H1 (cell line): ENCODE measurements at regions not wholly inside any gene's neighbourhood (a gene's known extent, or its start where the extent isn't known, plus 50 kb on each side); places are given as distances from the start of the nearest gene placed in this dataset.

Experiments used
- CTCF ChIA-PET: fragments of 300-600 bp; sonication (Branson Sonifier 250); formaldehyde crosslinking; loops from one replicate; lab custom pipeline; 2021; ENCODE audit not compliant: partially characterized antibody; lab: Charles Lee
- POLR2A ChIA-PET: fragments of 300-600 bp; sonication (Branson Sonifier 250); formaldehyde crosslinking; loops from one replicate; lab custom pipeline; 2021; ENCODE audit warnings: inconsistent platforms; ENCODE audit not compliant: partially characterized antibody; lab: Charles Lee
- DNase-seq, 2 experiments: peaks; one replicate each; pipeline versions ENCODE4 v3.0.0 to v3.0.0-alpha.2; 2010 to 2022; ENCODE audit warnings: low spot score in 2 of 2, low read depth in 1 of 2, mixed read lengths in 1 of 2
- FAIRE-seq: peaks from 2 replicates; lab custom pipeline; 2011; peaks lifted over from hg19 to GRCh38; lab: Jason Lieb, UNC
- H2AFZ ChIP-seq: 2 replicates; pipeline ENCODE4 v1.8.1; 2012; ENCODE audit warnings: low read length, inconsistent platforms
- H2AK5ac ChIP-seq: 2 replicates; pipeline ENCODE4 v1.6.1; 2013; ENCODE audit warnings: low read depth, low read length
- H2BK120ac ChIP-seq: replicated peaks from 2 replicates; pipeline ENCODE3; 2013; ENCODE audit warnings: low read depth, low read length, inconsistent platforms
- H2BK12ac ChIP-seq: 2 replicates; pipeline ENCODE4 v1.6.1; 2013; ENCODE audit warnings: low read depth, low read length
- H2BK15ac ChIP-seq: 2 replicates; pipeline ENCODE4 v1.6.1; 2013; ENCODE audit warnings: low read length
- H2BK20ac ChIP-seq: 2 replicates; pipeline ENCODE4 v1.6.1; 2013; ENCODE audit warnings: low read length
- H2BK5ac ChIP-seq: 2 replicates; pipeline ENCODE4 v1.6.1; 2013; ENCODE audit warnings: low read depth, low read length
- H3K14ac ChIP-seq: 2 replicates; pipeline ENCODE4 v1.6.1; 2013; ENCODE audit warnings: inconsistent platforms; ENCODE audit not compliant: insufficient read length
- H3K18ac ChIP-seq: 2 replicates; pipeline ENCODE4 v1.6.1; 2013; ENCODE audit warnings: low read length; ENCODE audit errors: extremely low read depth
- H3K23ac ChIP-seq: 2 replicates; pipeline ENCODE4 v1.6.1; 2013; ENCODE audit warnings: inconsistent platforms; ENCODE audit not compliant: insufficient read length
- H3K23me2 ChIP-seq: 2 replicates; pipeline ENCODE4 v1.6.1; 2013; ENCODE audit warnings: low read depth, low read length
- H3K27ac ChIP-seq: 2 replicates; pipeline ENCODE4 v1.6.1; 2011; ENCODE audit warnings: low read depth, low read length, inconsistent platforms
- H3K27me3 ChIP-seq, 4 experiments: replicated peaks in 1 of 4; 1 replicate in 1 of 4; 2 replicates in 3 of 4; pipeline versions ENCODE4 v1.6.1 to v1.8.1; 2011 to 2013; ENCODE audit warnings: low read length in 3 of 4, mild to moderate bottlenecking in 3 of 4, inconsistent platforms in 2 of 4, mixed read lengths in 2 of 4, moderate library complexity in 1 of 4; ENCODE audit not compliant: control insufficient read depth in 3 of 4, insufficient read depth in 3 of 4; ENCODE audit errors: extremely low read depth in 1 of 4
- H3K36me3 ChIP-seq, 4 experiments: 2 replicates each; pipeline versions ENCODE4 v1.6.1 to v1.8.1; 2011 to 2013; ENCODE audit warnings: mild to moderate bottlenecking in 4 of 4, low read length in 3 of 4, moderate library complexity in 2 of 4, control low read depth in 1 of 4, inconsistent platforms in 1 of 4; ENCODE audit not compliant: insufficient read depth in 4 of 4, control insufficient read depth in 2 of 4
- H3K4ac ChIP-seq: replicated peaks from 2 replicates; pipeline ENCODE3; 2013; ENCODE audit warnings: low read length, low read depth, mixed read lengths, inconsistent platforms; ENCODE audit not compliant: insufficient read length
- H3K4me1 ChIP-seq, 4 experiments: replicated peaks in 1 of 4; 1 replicate in 1 of 4; 2 replicates in 3 of 4; pipeline versions ENCODE4 v1.6.1 to v1.8.1; 2011 to 2013; ENCODE audit warnings: low read length in 3 of 4, inconsistent platforms in 2 of 4, mixed read lengths in 1 of 4; ENCODE audit not compliant: insufficient read depth in 4 of 4, control insufficient read depth in 3 of 4
- H3K4me2 ChIP-seq, 2 experiments: 2 replicates each; pipeline versions ENCODE4 v1.6.1 to v1.8.1; 2011 to 2013; ENCODE audit warnings: low read depth in 2 of 2, low read length in 2 of 2, control low read depth in 1 of 2, inconsistent platforms in 1 of 2, mild to moderate bottlenecking in 1 of 2; ENCODE audit not compliant: insufficient read depth in 1 of 2
- H3K4me3 ChIP-seq, 4 experiments: fragments of 200-600, 300-600 bp in 1 of 4; sonication (generic), shearing (Covaris generic), sonication (Bioruptor Twin) in 1 of 4; 2 replicates each; pipeline versions ENCODE4 v1.5.1 to v1.8.1; 2011 to 2016; ENCODE audit warnings: low read length in 4 of 4, low read depth in 3 of 4, control low read depth in 2 of 4, inconsistent platforms in 2 of 4, mild to moderate bottlenecking in 2 of 4, mixed read lengths in 1 of 4, moderate library complexity in 1 of 4; ENCODE audit not compliant: insufficient read depth in 2 of 4; ENCODE audit errors: extremely low read depth in 1 of 4
- H3K56ac ChIP-seq: replicated peaks from 2 replicates; pipeline ENCODE3; 2013; ENCODE audit warnings: low read depth, mild to moderate bottlenecking, mixed read lengths, low read length, inconsistent platforms; ENCODE audit not compliant: insufficient read length
- H3K79me1 ChIP-seq: 2 replicates; pipeline ENCODE4 v1.6.1; 2013; ENCODE audit warnings: low read depth, low read length, control low read depth
- H3K79me2 ChIP-seq, 2 experiments: 2 replicates each; pipeline versions ENCODE4 v1.6.1 to v1.8.1; 2012 to 2013; ENCODE audit warnings: low read length in 2 of 2, mild to moderate bottlenecking in 2 of 2, inconsistent platforms in 1 of 2; ENCODE audit not compliant: insufficient read depth in 2 of 2, control insufficient read depth in 1 of 2
- H3K9ac ChIP-seq, 4 experiments: replicated peaks in 1 of 4; 1 replicate in 1 of 4; 2 replicates in 3 of 4; pipeline versions ENCODE4 v1.6.1 to v1.8.1; 2011 to 2013; ENCODE audit warnings: low read depth in 3 of 4, low read length in 3 of 4, control low read depth in 2 of 4, mild to moderate bottlenecking in 2 of 4, moderate library complexity in 2 of 4, inconsistent platforms in 1 of 4; ENCODE audit errors: extremely low read depth in 1 of 4
- H3K9me3 ChIP-seq, 2 experiments: 2 replicates each; pipeline versions ENCODE4 v1.6.1 to v1.8.1; 2012 to 2013; ENCODE audit warnings: mild to moderate bottlenecking in 2 of 2, moderate library complexity in 2 of 2, control low read depth in 1 of 2, inconsistent platforms in 1 of 2, low read depth in 1 of 2, low read length in 1 of 2, mixed read lengths in 1 of 2; ENCODE audit not compliant: insufficient read depth in 2 of 2
- H4K20me1 ChIP-seq, 2 experiments: replicated peaks in 1 of 2; 2 replicates each; pipeline versions ENCODE3 to v1.8.1; 2011 to 2013; ENCODE audit warnings: inconsistent platforms in 2 of 2, low read length in 2 of 2, mild to moderate bottlenecking in 1 of 2; ENCODE audit not compliant: insufficient read depth in 2 of 2, control insufficient read depth in 1 of 2
- H4K5ac ChIP-seq: 2 replicates; pipeline ENCODE4 v1.6.1; 2013; ENCODE audit warnings: low read length, low read depth, mixed read lengths, inconsistent platforms; ENCODE audit not compliant: insufficient read length
- H4K8ac ChIP-seq: 2 replicates; pipeline ENCODE4 v1.8.0; 2013; ENCODE audit warnings: mild to moderate bottlenecking, moderate library complexity, low read length, inconsistent platforms; ENCODE audit not compliant: insufficient read depth; ENCODE audit errors: extremely low read depth
- H4K91ac ChIP-seq: replicated peaks from 2 replicates; pipeline ENCODE3; 2013; ENCODE audit warnings: low read length, mixed read lengths, inconsistent platforms; ENCODE audit not compliant: insufficient read length
- ASH2L ChIP-seq: fragments of 200-600, 300-600 bp; sonication (generic); IDR thresholded peaks from one replicate; pipeline ENCODE4 v1.7.1; 2017; ENCODE audit warnings: low read length
- BCL11A ChIP-seq, 2 experiments: IDR thresholded peaks; one replicate each; pipeline ENCODE4 v1.6.1; 2011; ENCODE audit warnings: low read depth in 2 of 2, low read length in 2 of 2, mild to moderate bottlenecking in 2 of 2
- CREB1 ChIP-seq: IDR thresholded peaks from 2 replicates; pipeline ENCODE4 v1.6.1; 2012; ENCODE audit warnings: inconsistent platforms
- CTBP2 ChIP-seq: IDR thresholded peaks from 2 replicates; pipeline ENCODE4 v1.7.0; 2011; ENCODE audit warnings: borderline replicate concordance, mild to moderate bottlenecking, moderate library complexity, mixed read lengths, low read length; ENCODE audit not compliant: insufficient read depth, insufficient read length
- CTCF ChIP-seq, 3 experiments: IDR thresholded peaks; 1 replicate in 2 of 3; 2 replicates in 1 of 3; pipeline versions ENCODE4 v1.5.1 to v1.6.1; 2011; ENCODE audit warnings: low read length in 3 of 3, mild to moderate bottlenecking in 3 of 3, inconsistent platforms in 2 of 3, low read depth in 1 of 3, moderate library complexity in 1 of 3; ENCODE audit not compliant: insufficient read depth in 1 of 3; ENCODE audit errors: control extremely low read depth in 1 of 3
- JUND ChIP-seq: IDR thresholded peaks from 2 replicates; pipeline ENCODE4 v1.6.1; 2011; ENCODE audit warnings: mild to moderate bottlenecking, improper control_type of control experiment, low read length
- RAD21 ChIP-seq, 2 experiments: IDR thresholded peaks in 1 of 2; conservative IDR thresholded peaks in 1 of 2; 2 replicates each; pipeline ENCODE4 v1.6.1; 2011; ENCODE audit warnings: low read depth in 2 of 2, low read length in 2 of 2, improper control_type of control experiment in 1 of 2, inconsistent platforms in 1 of 2, mild to moderate bottlenecking in 1 of 2, moderate library complexity in 1 of 2
- RBBP5 ChIP-seq: IDR thresholded peaks from 2 replicates; pipeline ENCODE4 v1.7.1; 2012; ENCODE audit warnings: low read depth, mild to moderate bottlenecking, inconsistent platforms, low read length, moderate library complexity, borderline replicate concordance
- SIN3A ChIP-seq, 2 experiments: IDR thresholded peaks in 1 of 2; conservative IDR thresholded peaks in 1 of 2; 2 replicates each; pipeline ENCODE4 v1.6.1; 2011 to 2012; ENCODE audit warnings: low read length in 2 of 2, improper control_type of control experiment in 1 of 2, low read depth in 1 of 2, mild to moderate bottlenecking in 1 of 2
- SIRT6 ChIP-seq: IDR thresholded peaks from one replicate; pipeline ENCODE4 v1.7.1; 2012; ENCODE audit warnings: low read length, inconsistent platforms
- SP1 ChIP-seq: IDR thresholded peaks from 2 replicates; pipeline ENCODE4 v1.6.1; 2011; ENCODE audit warnings: low read depth, low read length
- TAF1 ChIP-seq: IDR thresholded peaks from 2 replicates; pipeline ENCODE4 v1.6.1; 2011; ENCODE audit warnings: mild to moderate bottlenecking, low read depth, low read length
- WGBS, 2 experiments: shearing (Covaris generic) in 1 of 2; methylation state at CpG; one replicate each; pipeline versions ENCODE4 v1.1.6 to v1.1.7; 2013 to 2015; ENCODE audit warnings: low lambda C conversion rate in 2 of 2, mixed read lengths in 2 of 2, inconsistent platforms in 1 of 2, low coverage in 1 of 2, missing lambda C conversion rate in 1 of 2; ENCODE audit not compliant: insufficient replicate concordance in 2 of 2, insufficient coverage in 1 of 2, insufficient read length in 1 of 2; ENCODE audit errors: extremely low coverage in 1 of 2, missing lambda C conversion rate in 1 of 2; 5-methylcytosine and 5-hydroxymethylcytosine counted together

DNA sequence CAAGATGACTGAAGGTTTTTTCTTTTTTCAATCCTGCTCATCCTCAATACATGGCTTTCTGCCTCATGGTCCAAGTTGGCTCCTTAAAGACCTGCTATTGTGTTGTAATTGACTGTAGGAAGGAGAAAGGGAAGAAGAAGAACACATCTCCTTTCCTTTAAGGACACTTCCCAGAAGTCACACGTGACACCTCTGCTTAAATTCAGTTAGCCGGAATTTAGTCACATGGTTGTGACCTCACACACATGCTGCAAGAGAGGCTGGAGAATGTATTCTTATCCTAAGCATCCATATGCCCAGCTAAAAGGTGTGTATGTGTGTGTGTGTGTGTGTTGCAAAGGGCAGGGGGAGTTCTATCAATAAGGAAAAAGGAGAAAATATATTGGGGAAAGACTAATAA is 185.8 kb upstream of the IL12A start:
- H3K79me2 ChIP-seq, result no peaks in the 10 kb centered on the region
- H3K4ac ChIP-seq, result no peak overlapping the region
- H4K20me1 ChIP-seq, result peaks cover 0 to 3% of the 10 kb centered on the region in 2 experiments
- no peak overlapping the region for H3K56ac ChIP-seq
- H3K18ac ChIP-seq, result no peak overlapping the region
- H3K14ac ChIP-seq, result no peak overlapping the region
- WGBS, 2 experiments, result 85% methylated on average over 2 of the region's 2 CpGs; no CpG with 5 or more reads in 1 of the 2 experiments
- FAIRE-seq, result no peak
- no peak overlapping the region for H2AK5ac ChIP-seq
- H3K23me2 ChIP-seq, result no peaks in the 10 kb centered on the region
- no peak overlapping the region for H4K5ac ChIP-seq
- H3K9me3 ChIP-seq, result no peaks in the 10 kb centered on the region
- H2BK12ac ChIP-seq, result no peak overlapping the region
- H4K91ac ChIP-seq, result no peak overlapping the region
- no peak overlapping the region for H4K8ac ChIP-seq
- no peak overlapping the region for H2BK120ac ChIP-seq
- no peak overlapping the region for H2BK15ac ChIP-seq
- no peaks in the 10 kb centered on the region for H3K36me3 ChIP-seq
- POLR2A ChIA-PET, result no interaction called here
- no peak overlapping the region for H2BK20ac ChIP-seq
- no peak overlapping the region for H3K27ac ChIP-seq
- no peaks in the 10 kb centered on the region for H3K79me1 ChIP-seq
- no peak overlapping the region for H3K23ac ChIP-seq
- no peak for DNase-seq
- H3K27me3 ChIP-seq, result peaks cover 3 to 18% (median 11%) of the 10 kb centered on the region in 4 experiments; a peak in 6 of 7 replicates
- no peak overlapping the region for H2BK5ac ChIP-seq
- H3K4me1 ChIP-seq, result peaks cover 0 to 5% (median 2%) of the 10 kb centered on the region in 4 experiments; a peak in 2 of 7 replicates
- H3K4me3 ChIP-seq, result no peak overlapping the region
- no peak overlapping the region for H3K9ac ChIP-seq
- H3K4me2 ChIP-seq, result no peak overlapping the region
- no peak overlapping the region for H2AFZ ChIP-seq
- CTCF ChIA-PET, result interaction anchor here (0.6 to 7.2 kb wide), 7 partner anchors 15 to 537 kb away, joined by 3 to 96 read pairs (median 44); no protein-coding TSS in a partner anchor
- no peak for TF ChIP-seq CTBP2
- TF ChIP-seq SIN3A (conservative IDR thresholded peaks at IDR 0.05 in 1 of 2, IDR thresholded peaks at IDR 0.05 in 1 of 2; ENCODE audit: low read depth in 1 of 2, low read length in 2 of 2), result no peak
- no peak for TF ChIP-seq TAF1
- no peak for TF ChIP-seq ASH2L
- TF ChIP-seq RBBP5, result no peak
- TF ChIP-seq JUND, result no peak
- no peak for TF ChIP-seq CTCF (IDR thresholded peaks at IDR 0.05; ENCODE audit: control extremely low read depth in 1 of 3, insufficient read depth in 1 of 3, low read depth in 1 of 3, low read length in 3 of 3)
- TF ChIP-seq BCL11A (IDR thresholded peaks at IDR 0.05; ENCODE audit: low read depth in 2 of 2, low read length in 2 of 2), result no peak
- TF ChIP-seq RAD21 (IDR thresholded peaks at IDR 0.05 in 1 of 2, conservative IDR thresholded peaks at IDR 0.05 in 1 of 2; ENCODE audit: low read depth in 2 of 2, low read length in 2 of 2), result no peak
- TF ChIP-seq SIRT6, result no peak
- no peak for TF ChIP-seq SP1
- TF ChIP-seq CREB1, result no peak
